ENCODE measurements at regions not wholly inside any gene's neighbourhood (a gene's known extent, or its start where the extent isn't known, plus 50 kb on each side); places are given as distances from the start of the nearest gene placed in this dataset.
"Not testable (repeated sequence)": the region's sequence is repeated elsewhere in the genome, so short reads cannot be mapped to it uniquely, and the experiment has no call there.

GRCh38 chr5:12645582-12645981 lies 741.3 kb upstream of the CTNND2 start:
- DNase-seq: no peak

GRCh38 chr5:12636209-12636608 lies 732.0 kb upstream of the CTNND2 start:
- DNase-seq: no peak

DNA sequence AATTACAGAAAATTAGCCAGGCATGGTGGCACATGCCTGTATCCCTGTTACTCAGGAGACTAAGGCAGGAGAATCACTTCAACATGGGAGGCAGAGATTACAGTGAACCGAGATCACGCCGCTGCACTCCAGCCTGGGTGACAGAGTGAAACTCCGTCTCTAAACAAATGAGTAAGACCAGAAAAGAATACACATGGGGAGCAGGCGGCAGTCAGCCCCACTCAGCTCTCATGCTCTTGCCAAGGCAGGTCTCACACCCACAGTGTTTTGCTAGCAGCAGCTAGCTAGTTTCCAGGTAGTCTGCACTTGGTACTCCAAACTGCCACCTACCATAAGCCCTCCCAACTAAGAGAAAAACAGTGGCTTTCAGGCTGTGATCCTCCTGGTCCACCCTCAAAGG lies 722.3 kb upstream of the CTNND2 start:
- no peak for DNase-seq

GRCh38 chr5:12625667-12626263 lies 721.5 kb upstream of the CTNND2 start:
- no peak for DNase-seq

DNA sequence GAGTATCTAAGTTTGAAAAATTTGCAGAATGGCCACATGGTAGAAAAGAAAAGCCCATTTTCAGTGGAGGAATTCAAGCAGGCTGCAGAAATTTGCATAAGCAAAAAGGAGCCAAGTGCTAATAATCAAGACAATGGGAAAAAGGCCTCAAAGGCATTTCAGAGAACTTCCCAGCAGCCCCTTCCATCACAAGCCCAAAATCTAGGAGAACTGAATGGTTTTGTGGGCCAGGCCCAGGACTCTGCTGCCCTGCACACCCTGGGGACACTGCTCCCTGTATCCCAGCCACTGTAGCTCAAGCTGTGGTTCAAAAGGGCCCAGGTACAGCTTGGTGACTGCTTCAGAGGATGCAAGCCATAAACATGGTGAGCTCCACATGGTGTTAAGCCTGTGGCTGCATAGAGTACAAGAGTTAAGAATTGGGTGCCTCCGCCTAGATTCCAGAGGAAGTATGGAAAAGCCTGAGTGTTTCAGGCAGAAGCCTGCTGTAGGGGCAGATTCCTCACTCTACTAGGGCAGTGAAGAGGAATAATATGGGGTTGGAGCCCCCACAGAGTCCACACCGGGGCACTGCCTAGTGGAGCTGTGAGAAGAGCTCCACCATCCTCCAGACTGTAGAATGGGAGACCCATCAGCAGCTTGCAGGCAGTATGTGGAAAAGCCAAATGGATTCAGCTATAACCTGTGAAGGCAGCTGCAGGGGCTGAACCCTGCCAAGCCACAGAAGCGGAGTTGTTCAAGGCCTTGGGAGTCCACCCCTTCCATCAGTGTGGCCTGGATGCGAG lies 720.7 kb upstream of the CTNND2 start:
- DNase-seq: no peak

- no peak for DNase-seq
Measured at GRCh38 chr5:12623408-12623807, 719.2 kb upstream of the CTNND2 start.

- no peak for DNase-seq
Measured at GRCh38 chr5:12616093-12616492, 711.8 kb upstream of the CTNND2 start.

DNA sequence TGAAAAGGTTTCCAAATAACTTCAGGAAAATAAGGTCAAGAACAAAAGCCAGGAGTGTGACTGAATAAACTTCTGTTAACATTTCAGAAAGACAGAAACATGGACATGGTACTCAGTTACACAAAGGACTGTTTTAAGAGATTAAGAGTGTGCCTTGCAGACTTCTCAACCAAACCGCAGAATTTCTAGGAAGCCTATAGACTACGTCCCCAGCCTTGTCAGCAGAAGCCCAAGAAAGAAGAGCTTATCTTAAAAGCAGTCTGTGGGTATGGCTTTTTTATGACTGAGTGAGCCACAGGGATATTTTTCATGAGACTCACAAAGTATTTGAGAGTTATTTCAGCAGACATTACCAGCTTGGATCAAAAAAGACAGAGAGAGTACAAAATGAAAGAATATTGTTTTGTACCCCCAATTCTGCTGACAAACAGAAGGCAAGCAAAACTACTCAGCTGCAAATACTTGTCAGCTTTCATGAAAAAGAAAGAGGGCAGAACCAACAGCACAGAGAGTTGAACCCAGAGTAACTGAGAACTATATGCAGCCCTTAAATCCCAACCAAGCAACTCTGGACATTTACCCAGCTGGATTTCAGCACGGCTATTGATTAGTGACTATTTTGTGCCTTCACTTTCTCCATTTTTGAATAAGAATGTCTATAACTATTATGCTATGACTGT lies 711.0 kb upstream of the CTNND2 start:
- DNase-seq: no peak

DNA sequence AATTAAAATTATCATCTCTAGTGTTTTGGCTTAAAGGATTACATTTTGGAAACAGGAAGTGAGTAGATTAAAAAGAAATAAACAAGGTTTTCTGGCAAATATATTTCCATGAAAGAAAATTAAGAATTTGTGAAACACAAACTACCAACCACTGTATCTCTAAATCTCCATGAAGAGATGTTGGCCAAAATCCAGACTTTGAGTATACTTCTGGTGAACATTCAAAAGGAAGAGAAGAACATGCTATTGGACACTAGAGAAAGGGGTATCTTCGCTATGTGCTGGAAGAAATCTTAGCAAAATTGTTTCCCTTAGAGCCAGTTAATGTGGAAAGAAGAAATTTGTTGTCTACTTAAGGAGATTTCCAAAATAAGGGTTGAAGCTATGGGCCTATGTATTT lies 710.4 kb upstream of the CTNND2 start:
- no peak for DNase-seq

GRCh38 chr5:12611132-12611531 lies 706.9 kb upstream of the CTNND2 start:
- no peak for DNase-seq

GRCh38 chr5:12607817-12608216 lies 703.6 kb upstream of the CTNND2 start:
- DNase-seq: not testable (repeated sequence)

GRCh38 chr5:12592228-12592627 lies 688.0 kb upstream of the CTNND2 start:
- no peak for DNase-seq

- no peak for DNase-seq
Measured at GRCh38 chr5:12586406-12586805, 682.2 kb upstream of the CTNND2 start.

GRCh38 chr5:12578803-12579202 lies 674.6 kb upstream of the CTNND2 start:
- not testable (repeated sequence) for DNase-seq

- not testable (repeated sequence) for DNase-seq
Measured at GRCh38 chr5:12576953-12577352, 672.7 kb upstream of the CTNND2 start.

GRCh38 chr5:12574298-12575093 lies 670.2 kb upstream of the CTNND2 start:
- DNase-seq: peak; percentile 17

DNA sequence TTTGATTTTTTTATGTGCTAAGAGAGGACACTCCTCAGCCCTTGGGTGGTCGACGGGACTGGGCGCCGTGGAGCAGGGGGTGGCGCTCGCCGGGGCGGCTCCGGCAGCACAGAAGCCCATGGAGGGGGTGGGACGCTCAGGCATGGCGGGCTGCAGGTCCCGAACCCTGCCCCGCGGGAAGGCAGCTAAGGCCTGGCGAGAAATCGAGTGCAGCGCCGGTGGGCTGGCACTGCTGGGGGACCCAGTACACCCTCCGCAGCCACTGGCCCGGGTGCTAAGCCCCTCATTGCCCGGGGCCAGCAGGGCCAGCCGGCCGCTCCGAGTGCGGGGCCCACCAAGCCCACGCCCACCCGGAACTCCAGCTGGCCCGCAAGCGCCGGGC lies 669.7 kb upstream of the CTNND2 start:
- not testable (repeated sequence) for DNase-seq

GRCh38 chr5:12570688-12571087 lies 666.4 kb upstream of the CTNND2 start:
- no peak for DNase-seq

DNA sequence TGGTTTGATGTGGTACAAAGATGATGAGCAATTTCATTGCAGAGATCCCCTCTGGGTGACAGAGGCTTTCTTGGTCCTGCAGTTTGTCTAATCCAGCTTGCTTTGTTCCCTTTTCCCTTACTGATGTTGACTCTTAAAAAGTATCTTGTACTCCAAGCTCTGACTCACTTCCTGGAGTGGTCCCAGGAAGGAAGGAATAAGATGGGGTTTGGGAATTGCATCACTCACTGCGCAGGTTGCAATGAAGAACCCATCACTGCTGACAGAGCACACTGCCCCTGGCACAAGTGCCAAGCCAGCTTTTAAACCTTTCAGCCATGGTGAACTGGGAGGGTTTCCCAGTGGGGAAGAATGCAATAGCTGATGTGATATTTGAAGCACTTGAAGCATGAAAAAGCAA lies 662.2 kb upstream of the CTNND2 start:
- DNase-seq: no peak

DNA sequence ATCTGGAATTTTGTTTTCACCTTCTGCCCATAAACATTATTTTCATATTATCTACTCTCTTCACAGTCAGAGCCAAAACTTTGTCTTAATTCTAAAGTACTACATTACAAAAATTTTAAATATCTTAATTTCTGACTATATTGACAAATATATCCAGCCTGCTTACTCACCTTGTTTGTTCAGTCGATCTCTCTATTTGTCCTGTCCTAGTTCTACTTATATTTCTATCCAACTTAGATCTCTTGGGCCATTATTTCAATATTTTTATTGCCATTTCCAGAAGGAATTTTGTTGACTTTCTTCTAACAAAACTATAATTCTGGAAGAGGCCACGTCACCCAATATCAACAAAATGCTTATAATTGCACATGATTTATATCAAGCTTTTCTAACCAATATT lies 652.8 kb upstream of the CTNND2 start:
- no peak for DNase-seq

GRCh38 chr5:12526113-12526512 lies 621.9 kb upstream of the CTNND2 start:
- no peak for DNase-seq

DNA sequence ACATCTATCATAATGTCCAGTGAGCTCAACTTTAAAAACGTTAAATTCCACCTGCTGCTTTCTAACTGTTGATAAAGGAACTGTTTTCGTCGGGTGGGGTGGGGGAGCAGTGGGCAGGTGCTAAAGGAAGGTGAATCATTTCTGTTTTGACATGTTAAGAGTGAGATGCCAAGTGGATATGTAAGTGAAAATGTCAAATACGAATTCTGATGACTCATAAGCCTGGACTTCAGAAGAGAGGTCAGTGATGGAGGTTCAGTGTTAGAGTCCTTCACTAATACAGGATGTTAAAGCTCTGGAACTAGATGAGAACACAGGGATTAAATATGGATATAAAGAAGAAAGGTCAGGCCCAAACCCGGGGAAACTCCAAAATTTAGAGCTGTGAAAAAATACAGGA lies 617.9 kb upstream of the CTNND2 start:
- no peak for DNase-seq

DNA sequence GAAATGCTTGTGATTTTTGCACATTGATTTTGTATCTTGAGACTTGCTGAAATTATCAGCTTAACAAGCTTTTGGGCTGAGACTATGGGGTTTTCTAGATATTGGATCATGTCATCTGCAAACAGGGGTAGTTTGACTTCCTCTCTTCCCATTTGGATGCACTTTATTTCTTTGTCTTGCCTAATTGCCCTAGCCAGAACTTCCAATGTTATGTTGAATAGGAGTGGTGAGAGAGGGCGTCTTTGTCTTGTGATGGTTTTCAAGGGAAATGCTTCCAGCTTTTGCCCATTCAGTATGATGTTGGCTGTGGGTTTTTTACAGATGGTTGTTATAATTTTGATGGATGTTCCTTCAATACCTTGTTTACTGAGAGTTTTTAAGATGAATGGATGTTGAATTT lies 600.7 kb upstream of the CTNND2 start:
- DNase-seq: not testable (repeated sequence)

Data from SHP77 treated with DMSO at 0.1 percent for 48 hours (cell line).